Left ventricle myocardium superior (tissue), 1 donor: ENCODE measurements at regions not wholly inside any gene's neighbourhood (a gene's known extent, or its start where the extent isn't known, plus 50 kb on each side); places are given as distances from the start of the nearest gene placed in this dataset.

ENCODE experiments used
- ATAC-seq: fragments of 200-7000 bp; cut with Tn5 transposase; one replicate; pipeline ENCODE4 v1.9.1; 2020; ENCODE audit warnings: mild to moderate bottlenecking, moderate library complexity
- DNase-seq: peaks from one replicate; pipeline ENCODE4 v3.0.0-alpha.2; 2020
- intact Hi-C: fragments of 100-400 bp; cut with micrococcal nuclease; formaldehyde crosslinking; loops from one replicate; pipeline ENCODE4 v1.11.0; 2022
- donor health status: DM: no; HTN: yes; CAD: no; lungs with severe emphysema.

- intact Hi-C loops, result no loop called here
- no peak for DNase-seq
- no peak for ATAC-seq
Measured at GRCh38 chr5:89904442-89904841, 505.1 kb downstream of the CETN3 start.

DNA sequence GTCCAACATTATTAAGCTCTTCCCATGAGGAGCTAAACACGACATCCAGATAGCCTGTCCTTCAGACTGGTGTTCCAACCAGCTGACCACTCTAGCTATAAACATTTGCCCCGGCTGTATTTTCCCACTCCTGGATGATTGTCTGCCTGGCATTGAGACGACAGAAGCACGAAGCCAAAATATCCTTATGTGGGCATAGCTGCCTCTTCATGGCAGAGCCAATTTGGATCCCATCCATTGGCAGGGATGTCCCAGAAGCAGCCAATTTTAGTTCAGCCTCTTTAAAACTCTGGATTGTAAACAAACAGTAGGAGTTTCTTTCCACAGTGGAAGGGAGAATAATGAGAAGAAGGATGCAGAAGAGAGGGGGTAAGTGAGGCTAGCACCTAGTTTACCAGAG, 507.6 kb downstream of the CETN3 start:
- intact Hi-C loops, result no loop called here
- DNase-seq (no peak), ATAC-seq (peak; percentile 99)

DNA sequence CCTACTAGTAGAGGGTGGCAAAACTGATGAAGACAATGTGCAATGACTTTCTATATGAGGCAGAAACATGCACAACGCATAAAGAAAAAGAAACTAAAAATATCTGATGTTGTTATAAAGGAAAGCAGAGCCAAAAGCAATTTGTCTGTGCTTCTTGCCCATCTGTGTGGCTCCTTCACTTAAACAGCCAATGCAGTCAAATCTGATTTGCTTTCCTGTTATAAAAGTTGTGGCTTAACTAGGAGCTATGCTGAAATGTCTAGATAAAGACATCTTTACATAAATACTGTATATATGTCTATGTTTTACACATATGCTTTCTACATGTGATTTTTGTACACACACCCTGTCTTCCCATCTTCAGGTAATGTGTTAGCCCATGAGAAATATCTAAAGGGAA, 508.2 kb downstream of the CETN3 start:
- ATAC-seq (no peak), DNase-seq (no peak)
- intact Hi-C loops, result no loop called here

GRCh38 chr5:89900346-89900745, 509.2 kb downstream of the CETN3 start:
- ATAC-seq (no peak), DNase-seq (no peak)
- intact Hi-C loops, result no loop called here

GRCh38 chr5:89899559-89899958, 510.0 kb downstream of the CETN3 start:
- no peak for DNase-seq
- intact Hi-C loops, result no loop called here
- ATAC-seq, result no peak

GRCh38 chr5:89893546-89893945, 516.0 kb downstream of the CETN3 start:
- ATAC-seq (no peak), DNase-seq (no peak)
- intact Hi-C loops, result no loop called here

- ATAC-seq (no peak), DNase-seq (no peak)
- intact Hi-C loops, result no loop called here
Measured at GRCh38 chr5:89885670-89886069, 523.9 kb downstream of the CETN3 start.

DNA sequence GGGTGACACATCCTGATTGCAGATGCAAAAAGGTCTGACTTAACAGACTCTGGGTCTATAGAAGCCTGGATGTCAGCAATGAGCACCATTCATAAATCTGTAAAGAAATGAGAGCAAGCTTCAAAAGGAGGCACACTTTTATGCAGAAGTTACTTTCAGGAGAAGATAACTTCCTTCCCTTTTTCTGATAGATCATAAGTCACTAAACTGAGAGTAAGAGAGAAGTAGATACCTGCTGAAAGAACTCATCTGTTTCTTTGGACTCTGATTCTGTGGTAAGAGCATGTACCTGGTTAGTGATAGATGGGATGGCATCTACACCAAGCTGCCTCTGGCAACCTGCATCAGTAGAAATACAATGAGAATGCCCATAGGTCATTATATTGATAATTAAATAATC, 525.6 kb downstream of the CETN3 start:
- intact Hi-C loops, result no loop called here
- ATAC-seq (no peak), DNase-seq (no peak)

- intact Hi-C loops, result no loop called here
- DNase-seq (no peak), ATAC-seq (no peak)
Measured at GRCh38 chr5:89878140-89879132, 531.1 kb downstream of the CETN3 start.

- intact Hi-C loops, result no loop called here
- DNase-seq, result no peak
- ATAC-seq, result no peak
Measured at GRCh38 chr5:89871906-89872305, 537.6 kb downstream of the CETN3 start.

DNA sequence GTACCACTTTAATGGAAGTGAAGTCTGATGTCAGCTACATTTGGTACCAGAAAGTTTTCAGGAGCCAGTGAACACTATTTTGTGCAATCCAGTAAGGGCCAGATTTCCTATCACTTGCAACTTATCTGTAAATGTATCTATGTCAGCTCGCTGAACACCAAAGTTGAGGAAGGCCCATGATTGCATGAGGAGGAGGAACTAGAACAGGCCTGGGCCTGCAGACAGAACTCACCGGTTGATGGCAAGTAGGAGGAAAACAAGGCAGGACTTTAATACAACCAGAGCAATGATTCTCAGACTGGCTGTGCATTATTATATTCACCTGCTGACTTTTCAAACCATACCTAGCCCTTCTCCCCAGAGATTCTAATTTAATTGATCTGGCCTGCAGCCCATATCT, 540.2 kb downstream of the CETN3 start:
- ATAC-seq (no peak), DNase-seq (no peak)
- intact Hi-C loops, result no loop called here

GRCh38 chr5:89866410-89866809, 543.1 kb downstream of the CETN3 start:
- ATAC-seq, result no peak
- DNase-seq, result no peak
- intact Hi-C loops, result no loop called here

DNA sequence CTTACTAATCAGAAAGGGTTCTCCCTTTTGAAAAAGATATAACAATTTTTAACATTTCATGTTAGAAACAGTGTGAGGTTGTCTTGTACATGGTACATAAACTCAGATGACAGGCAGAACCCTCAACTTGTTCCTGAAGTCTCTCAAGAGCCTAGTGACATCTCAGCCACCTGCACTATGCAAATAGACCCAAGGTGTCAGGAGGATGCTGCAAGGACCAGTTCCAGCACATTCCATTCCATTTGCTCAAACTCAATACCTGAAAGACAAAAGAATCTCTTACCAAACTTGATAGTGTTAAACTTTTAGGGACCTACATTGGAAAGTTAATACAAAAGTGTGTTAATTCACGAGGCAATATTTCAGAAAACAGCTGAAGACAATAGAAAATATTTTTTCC, 544.6 kb downstream of the CETN3 start:
- intact Hi-C loops, result no loop called here
- no peak for ATAC-seq
- no peak for DNase-seq

DNA sequence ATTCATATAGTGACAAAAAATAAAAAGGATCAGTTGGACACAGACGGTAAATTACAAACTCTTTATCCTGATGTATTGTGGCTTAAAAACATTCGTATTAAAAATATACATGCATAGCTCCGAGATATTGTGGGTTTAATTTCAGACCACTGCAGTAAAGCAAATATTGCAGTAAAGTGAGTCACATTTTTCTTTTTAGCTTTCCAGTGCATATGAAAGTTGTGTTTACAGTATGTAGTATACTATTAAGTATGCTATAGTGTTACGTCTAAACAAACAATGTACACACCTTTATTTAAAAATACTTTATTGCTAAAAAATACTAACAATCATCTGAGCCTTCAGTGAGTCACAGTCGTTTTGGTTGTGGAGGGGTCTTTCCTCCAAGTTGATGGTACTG, 551.8 kb downstream of the CETN3 start:
- ATAC-seq (no peak), DNase-seq (no peak)
- intact Hi-C loops, result no loop called here

DNA sequence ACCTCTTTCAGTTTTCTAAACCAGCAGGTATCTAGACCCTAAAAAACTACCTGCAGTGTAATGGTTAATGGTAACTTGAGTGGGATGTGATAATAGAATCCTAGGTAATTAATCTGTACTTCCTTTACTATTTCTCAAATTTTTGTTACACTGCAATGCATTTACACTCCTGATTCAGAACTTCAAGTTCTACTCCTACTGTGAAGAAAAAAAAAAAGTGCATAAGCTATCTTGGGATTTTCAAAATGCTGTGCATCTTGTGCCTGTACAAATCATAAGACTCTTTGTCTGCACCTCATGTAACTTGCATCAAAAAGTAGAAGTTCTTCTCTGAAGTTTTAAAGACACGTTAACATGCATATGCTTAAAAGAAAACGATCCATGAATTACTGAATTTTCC, 554.1 kb downstream of the CETN3 start:
- ATAC-seq, result no peak
- DNase-seq, result no peak
- intact Hi-C loops, result no loop called here

DNA sequence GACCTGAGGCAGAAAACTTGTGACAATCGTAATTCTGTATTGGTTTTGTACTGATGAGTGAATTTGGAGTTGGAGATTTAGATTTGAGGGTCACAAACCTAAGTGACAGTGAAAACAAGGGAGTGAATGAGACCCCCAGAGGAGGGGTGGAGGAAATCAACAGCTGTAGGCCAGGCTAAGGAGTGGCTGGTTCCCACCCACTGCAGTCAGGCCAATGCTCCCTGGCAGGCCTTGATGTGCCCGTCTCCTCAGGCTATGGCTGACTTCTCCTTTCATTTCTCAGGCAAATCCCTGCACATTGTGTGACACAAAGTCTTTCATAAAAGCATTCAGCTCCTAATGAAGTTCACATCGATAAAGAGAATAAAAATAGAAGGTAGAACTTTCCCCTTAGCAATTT, 557.6 kb downstream of the CETN3 start:
- intact Hi-C loops, result no loop called here
- ATAC-seq (no peak), DNase-seq (no peak)

GRCh38 chr5:89850513-89850865, 559.1 kb downstream of the CETN3 start:
- no peak for ATAC-seq
- no peak for DNase-seq
- intact Hi-C loops, result no loop called here

- DNase-seq (no peak), ATAC-seq (no peak)
- intact Hi-C loops, result no loop called here
Measured at GRCh38 chr5:89849830-89850512, 559.6 kb downstream of the CETN3 start.

GRCh38 chr5:89847743-89848142, 561.8 kb downstream of the CETN3 start:
- ATAC-seq (no peak), DNase-seq (no peak)
- intact Hi-C loops, result no loop called here

GRCh38 chr5:89844548-89844947, 565.0 kb downstream of the CETN3 start:
- DNase-seq, result no peak
- no peak for ATAC-seq
- intact Hi-C loops, result no loop called here

- ATAC-seq, result no peak
- intact Hi-C loops, result no loop called here
- DNase-seq, result no peak
Measured at GRCh38 chr5:89842531-89842930, 567.0 kb downstream of the CETN3 start.
